ENCODE measurements at regions not wholly inside any gene's neighbourhood (a gene's known extent, or its start where the extent isn't known, plus 50 kb on each side); places are given as distances from the start of the nearest gene placed in this dataset.
"Not testable (repeated sequence)": the region's sequence is repeated elsewhere in the genome, so short reads cannot be mapped to it uniquely, and the experiment has no call there.

- not testable (repeated sequence) for TF ChIP-seq POLR2A, CTCF, EP300 (IDR thresholded peaks at IDR 0.05)
These were observed 951.9 kb upstream of the CTNND2 start for GRCh38 chr5:12856105-12856504.
